ENCODE measurements at regions not wholly inside any gene's neighbourhood (a gene's known extent, or its start where the extent isn't known, plus 50 kb on each side); places are given as distances from the start of the nearest gene placed in this dataset.

- Mint-ChIP-seq H3K9me3 (ENCODE audit: low read depth, unreplicated experiment) (peaks cover 8% of the 10 kb centered on the region), H3K4me3 (ENCODE audit: low read depth, unreplicated experiment) (no peak overlapping the region), H3K36me3 (ENCODE audit: insufficient read depth, unreplicated experiment) (no peaks in the 10 kb centered on the region), H3K27me3 (ENCODE audit: unreplicated experiment) (no peaks in the 10 kb centered on the region), H3K27ac (ENCODE audit: unreplicated experiment) (no peak overlapping the region), H3K4me1 (ENCODE audit: low read depth, unreplicated experiment) (no peaks in the 10 kb centered on the region)
- no peak for TF ChIP-seq CTCF (IDR thresholded peaks at IDR 0.05; ENCODE audit: unreplicated experiment)
- no TSS peak for BruUV-seq (replicated peaks)
- DNase-seq = no peak
- CTCF ChIA-PET = no interaction called here
- intact Hi-C loops (cut with micrococcal nuclease; ENCODE audit: unreplicated experiment) = no loop called here
These were observed 366.5 kb upstream of the C16orf82 start for GRCh38 chr16:26700250-26700649.

DNA sequence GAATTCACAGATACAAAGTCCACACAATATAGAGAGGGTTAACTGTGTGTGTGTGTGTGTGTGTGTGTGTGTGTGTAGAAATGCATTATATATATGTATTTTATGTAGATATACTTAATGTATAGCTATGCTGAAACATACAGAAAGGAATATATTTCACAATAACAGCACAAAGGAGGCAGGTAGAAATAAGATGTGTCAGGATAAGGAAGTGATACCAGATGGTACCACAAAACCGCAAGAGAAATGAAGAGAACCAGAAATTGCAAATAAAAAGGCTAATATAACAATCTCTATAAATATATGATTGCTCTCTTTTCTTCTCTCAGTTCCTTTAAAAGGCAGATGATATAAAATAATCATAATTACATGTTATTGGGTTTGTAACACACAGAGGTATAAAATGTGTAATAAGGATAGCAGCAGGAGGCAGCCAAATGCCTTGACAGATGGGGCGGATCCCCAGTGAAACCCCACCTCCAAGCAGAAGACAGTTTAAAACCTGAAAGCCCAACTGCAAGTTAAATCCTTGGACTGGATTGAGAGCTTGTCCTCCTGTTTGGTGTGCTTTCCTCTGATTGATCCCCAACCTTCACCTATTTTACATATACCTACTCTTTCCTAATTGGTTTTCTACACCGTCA lies 365.4 kb upstream of the C16orf82 start:
- TF ChIP-seq CTCF (IDR thresholded peaks at IDR 0.05; ENCODE audit: unreplicated experiment) = no peak
- intact Hi-C loops (cut with micrococcal nuclease; ENCODE audit: unreplicated experiment) = no loop called here
- H3K27ac Mint-ChIP-seq (ENCODE audit: unreplicated experiment) = no peak overlapping the region
- H3K36me3 Mint-ChIP-seq (ENCODE audit: insufficient read depth, unreplicated experiment) = no peaks in the 10 kb centered on the region
- no peak overlapping the region for H3K4me3 Mint-ChIP-seq (ENCODE audit: low read depth, unreplicated experiment)
- H3K27me3 Mint-ChIP-seq (ENCODE audit: unreplicated experiment) = no peaks in the 10 kb centered on the region
- BruUV-seq (replicated peaks) = no TSS peak
- no peak for DNase-seq
- no peaks in the 10 kb centered on the region for H3K4me1 Mint-ChIP-seq (ENCODE audit: low read depth, unreplicated experiment)
- CTCF ChIA-PET = no interaction called here
- peaks cover 8% of the 10 kb centered on the region for H3K9me3 Mint-ChIP-seq (ENCODE audit: low read depth, unreplicated experiment)

GRCh38 chr16:26705346-26705745 lies 361.4 kb upstream of the C16orf82 start:
- Mint-ChIP-seq H3K4me1 (ENCODE audit: low read depth, unreplicated experiment) (no peaks in the 10 kb centered on the region), H3K4me3 (ENCODE audit: low read depth, unreplicated experiment) (no peak overlapping the region), H3K27me3 (ENCODE audit: unreplicated experiment) (no peaks in the 10 kb centered on the region), H3K27ac (ENCODE audit: unreplicated experiment) (no peak overlapping the region), H3K36me3 (ENCODE audit: insufficient read depth, unreplicated experiment) (no peaks in the 10 kb centered on the region), H3K9me3 (ENCODE audit: low read depth, unreplicated experiment) (peaks cover 14% of the 10 kb centered on the region)
- intact Hi-C loops (cut with micrococcal nuclease; ENCODE audit: unreplicated experiment) = no loop called here
- BruUV-seq (replicated peaks) = no TSS peak
- CTCF ChIA-PET = no interaction called here
- no peak for DNase-seq
- TF ChIP-seq CTCF (IDR thresholded peaks at IDR 0.05; ENCODE audit: unreplicated experiment) = no peak

DNA sequence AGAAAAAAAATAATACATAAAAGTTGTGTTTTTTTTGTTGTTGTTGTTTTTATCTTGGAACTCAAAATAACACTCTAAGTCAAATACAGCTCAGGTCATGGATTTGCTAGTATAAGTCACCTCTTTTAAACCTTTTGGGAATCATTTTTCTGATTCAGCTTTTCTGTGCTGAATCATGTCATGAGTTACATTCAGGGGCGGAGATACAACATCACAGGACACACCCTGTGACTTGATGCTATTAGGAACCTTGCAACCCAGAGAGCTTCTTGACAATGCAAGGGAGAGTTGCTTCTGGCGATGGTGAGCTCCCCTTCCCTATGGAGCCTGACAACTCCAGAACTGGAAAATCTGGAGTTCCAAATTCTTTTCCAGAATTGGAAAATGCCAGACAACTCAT lies 358.3 kb upstream of the C16orf82 start:
- Mint-ChIP-seq H3K9me3 (ENCODE audit: low read depth, unreplicated experiment) (peaks cover 18% of the 10 kb centered on the region), H3K36me3 (ENCODE audit: insufficient read depth, unreplicated experiment) (no peaks in the 10 kb centered on the region), H3K27me3 (ENCODE audit: unreplicated experiment) (no peaks in the 10 kb centered on the region), H3K4me1 (ENCODE audit: low read depth, unreplicated experiment) (no peaks in the 10 kb centered on the region), H3K4me3 (ENCODE audit: low read depth, unreplicated experiment) (no peak overlapping the region), H3K27ac (ENCODE audit: unreplicated experiment) (no peak overlapping the region)
- DNase-seq = no peak
- CTCF ChIA-PET = no interaction called here
- TF ChIP-seq CTCF (IDR thresholded peaks at IDR 0.05; ENCODE audit: unreplicated experiment) = no peak
- BruUV-seq (replicated peaks) = no TSS peak
- intact Hi-C loops (cut with micrococcal nuclease; ENCODE audit: unreplicated experiment) = no loop called here

All from Calu3 (cell line).